NCI-H748 (cell line): ENCODE measurements at regions not wholly inside any gene's neighbourhood (a gene's known extent, or its start where the extent isn't known, plus 50 kb on each side); places are given as distances from the start of the nearest gene placed in this dataset.
"Not testable (repeated sequence)": the region's sequence is repeated elsewhere in the genome, so short reads cannot be mapped to it uniquely, and the experiment has no call there.

Experiments used
- DNase-seq: peaks from one replicate; lab custom pipeline; 2025; ENCODE audit not compliant: unreplicated experiment; lab: John Stamatoyannopoulos, UW

GRCh38 chr6:90676516-90677300 lies 89.8 kb upstream of the MAP3K7 start:
- no peak for DNase-seq

GRCh38 chr6:90675107-90675506 lies 88.2 kb upstream of the MAP3K7 start:
- DNase-seq: not testable (repeated sequence)

GRCh38 chr6:90674077-90674476 lies 87.2 kb upstream of the MAP3K7 start:
- not testable (repeated sequence) for DNase-seq

- no peak for DNase-seq
Observed at GRCh38 chr6:90669846-90670245, 83.0 kb upstream of the MAP3K7 start.

GRCh38 chr6:90669420-90669819 lies 82.5 kb upstream of the MAP3K7 start:
- DNase-seq: no peak

GRCh38 chr6:90668141-90668540 lies 81.3 kb upstream of the MAP3K7 start:
- DNase-seq: no peak

- DNase-seq: no peak
Observed at GRCh38 chr6:90663873-90664272, 77.0 kb upstream of the MAP3K7 start.

GRCh38 chr6:90663106-90663505 lies 76.2 kb upstream of the MAP3K7 start:
- DNase-seq: no peak

- no peak for DNase-seq
Observed at GRCh38 chr6:90660931-90661330, 74.1 kb upstream of the MAP3K7 start.

GRCh38 chr6:90658497-90658896 lies 71.6 kb upstream of the MAP3K7 start:
- DNase-seq: no peak

GRCh38 chr6:90656325-90656724 lies 69.5 kb upstream of the MAP3K7 start:
- no peak for DNase-seq

GRCh38 chr6:90654806-90655205 lies 67.9 kb upstream of the MAP3K7 start:
- DNase-seq: no peak

GRCh38 chr6:90654166-90654565 lies 67.3 kb upstream of the MAP3K7 start:
- DNase-seq: no peak

GRCh38 chr6:90653750-90654149 lies 66.9 kb upstream of the MAP3K7 start:
- no peak for DNase-seq

GRCh38 chr6:90650041-90650940 lies 63.4 kb upstream of the MAP3K7 start:
- DNase-seq: peak; percentile 66

GRCh38 chr6:90648873-90649272 lies 62.0 kb upstream of the MAP3K7 start:
- no peak for DNase-seq

GRCh38 chr6:90646940-90647339 lies 60.1 kb upstream of the MAP3K7 start:
- no peak for DNase-seq

- DNase-seq: no peak
Observed at GRCh38 chr6:90645634-90646033, 58.8 kb upstream of the MAP3K7 start.

- no peak for DNase-seq
Observed at GRCh38 chr6:90644492-90644891, 57.6 kb upstream of the MAP3K7 start.

- DNase-seq: peak; percentile 51
Observed at GRCh38 chr6:90643381-90643780, 56.5 kb upstream of the MAP3K7 start.

GRCh38 chr6:90637320-90637719 lies 50.4 kb upstream of the MAP3K7 start:
- DNase-seq: no peak
